ENCODE measurements at regions not wholly inside any gene's neighbourhood (a gene's known extent, or its start where the extent isn't known, plus 50 kb on each side); places are given as distances from the start of the nearest gene placed in this dataset.

GRCh38 chr2:181170256-181170655, 189.9 kb downstream of the UBE2E3 start:
- DNase-seq (ENCODE audit: low spot score) = no peak
- H3K4me3 ChIP-seq = no peak overlapping the region
- TF ChIP-seq, protein P1, sequence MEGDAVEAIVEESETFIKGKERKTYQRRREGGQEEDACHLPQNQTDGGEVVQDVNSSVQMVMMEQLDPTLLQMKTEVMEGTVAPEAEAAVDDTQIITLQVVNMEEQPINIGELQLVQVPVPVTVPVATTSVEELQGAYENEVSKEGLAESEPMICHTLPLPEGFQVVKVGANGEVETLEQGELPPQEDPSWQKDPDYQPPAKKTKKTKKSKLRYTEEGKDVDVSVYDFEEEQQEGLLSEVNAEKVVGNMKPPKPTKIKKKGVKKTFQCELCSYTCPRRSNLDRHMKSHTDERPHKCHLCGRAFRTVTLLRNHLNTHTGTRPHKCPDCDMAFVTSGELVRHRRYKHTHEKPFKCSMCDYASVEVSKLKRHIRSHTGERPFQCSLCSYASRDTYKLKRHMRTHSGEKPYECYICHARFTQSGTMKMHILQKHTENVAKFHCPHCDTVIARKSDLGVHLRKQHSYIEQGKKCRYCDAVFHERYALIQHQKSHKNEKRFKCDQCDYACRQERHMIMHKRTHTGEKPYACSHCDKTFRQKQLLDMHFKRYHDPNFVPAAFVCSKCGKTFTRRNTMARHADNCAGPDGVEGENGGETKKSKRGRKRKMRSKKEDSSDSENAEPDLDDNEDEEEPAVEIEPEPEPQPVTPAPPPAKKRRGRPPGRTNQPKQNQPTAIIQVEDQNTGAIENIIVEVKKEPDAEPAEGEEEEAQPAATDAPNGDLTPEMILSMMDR (IDR thresholded peaks at IDR 0.05) = no peak
- TF ChIP-seq POLR2AphosphoS5 (IDR thresholded peaks at IDR 0.05) = no peak
- no peak for TF ChIP-seq POLR2A (IDR thresholded peaks at IDR 0.05)
- H3K36me3 ChIP-seq = no peaks in the 10 kb centered on the region
- no peaks in the 10 kb centered on the region for H3K27me3 ChIP-seq (replicated peaks; ENCODE audit: insufficient read depth)
- no peak overlapping the region for H3K27ac ChIP-seq
- intact Hi-C loops (cut with DNase I) = no loop called here
- H3K9me3 ChIP-seq = no peaks in the 10 kb centered on the region
- H3K4me1 ChIP-seq (replicated peaks) = no peaks in the 10 kb centered on the region
- WGBS = 62% methylated on average over 2 of the region's 2 CpGs

GRCh38 chr2:181172676-181173075, 192.3 kb downstream of the UBE2E3 start:
- no peak overlapping the region for H3K27ac ChIP-seq
- no peaks in the 10 kb centered on the region for H3K4me1 ChIP-seq (replicated peaks)
- H3K36me3 ChIP-seq = no peaks in the 10 kb centered on the region
- H3K27me3 ChIP-seq (replicated peaks; ENCODE audit: insufficient read depth) = no peaks in the 10 kb centered on the region
- intact Hi-C loops (cut with DNase I) = no loop called here
- H3K9me3 ChIP-seq = no peaks in the 10 kb centered on the region
- H3K4me3 ChIP-seq = no peak overlapping the region
- TF ChIP-seq, protein P1 (IDR thresholded peaks at IDR 0.05) = no peak
- TF ChIP-seq POLR2AphosphoS5 (IDR thresholded peaks at IDR 0.05) = no peak
- no peak for DNase-seq (ENCODE audit: low spot score)
- 89% methylated on average over 3 of the region's 3 CpGs for WGBS

GRCh38 chr2:181174611-181175580, 194.5 kb downstream of the UBE2E3 start:
- no peaks in the 10 kb centered on the region for H3K27me3 ChIP-seq (replicated peaks; ENCODE audit: insufficient read depth)
- no peaks in the 10 kb centered on the region for H3K9me3 ChIP-seq
- TF ChIP-seq, protein P1 (IDR thresholded peaks at IDR 0.05) = no peak
- TF ChIP-seq POLR2AphosphoS5 (IDR thresholded peaks at IDR 0.05) = no peak
- no peak for TF ChIP-seq POLR2A (IDR thresholded peaks at IDR 0.05)
- 36% methylated on average over 5 of the region's 5 CpGs for WGBS
- H3K4me3 ChIP-seq = no peak overlapping the region
- intact Hi-C loops (cut with DNase I) = no loop called here
- no peaks in the 10 kb centered on the region for H3K36me3 ChIP-seq
- no peaks in the 10 kb centered on the region for H3K4me1 ChIP-seq (replicated peaks)
- no peak for DNase-seq (ENCODE audit: low spot score)
- H3K27ac ChIP-seq = no peak overlapping the region

DNA sequence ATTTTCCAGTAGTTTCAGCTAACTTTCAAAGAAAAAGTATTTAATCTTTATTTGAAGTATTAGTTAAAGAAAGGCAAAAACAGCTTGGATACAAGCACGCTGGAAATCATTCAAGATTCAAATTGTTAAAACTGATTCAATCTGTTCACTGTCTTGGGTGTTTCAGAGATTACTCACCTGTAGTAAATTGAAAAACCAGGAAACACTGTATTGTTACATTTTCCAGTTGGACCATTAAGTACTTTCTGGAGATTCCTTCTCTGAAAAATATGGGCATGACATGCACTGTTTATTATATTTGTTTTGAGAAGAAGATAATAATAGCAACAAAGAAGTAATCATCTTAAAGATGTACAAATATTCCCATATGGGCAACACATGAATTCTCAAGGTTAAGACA, 196.1 kb downstream of the UBE2E3 start:
- Histone ChIP-seq H3K27ac (no peak overlapping the region), H3K4me1 (replicated peaks) (no peaks in the 10 kb centered on the region), H3K9me3 (no peaks in the 10 kb centered on the region), H3K27me3 (replicated peaks; ENCODE audit: insufficient read depth) (no peaks in the 10 kb centered on the region), H3K36me3 (no peaks in the 10 kb centered on the region), H3K4me3 (no peak overlapping the region)
- no peak for DNase-seq (ENCODE audit: low spot score)
- TF ChIP-seq, protein P1 (IDR thresholded peaks at IDR 0.05) = no peak
- TF ChIP-seq POLR2A (IDR thresholded peaks at IDR 0.05) (no peak), POLR2AphosphoS5 (IDR thresholded peaks at IDR 0.05) (no peak)
- WGBS = 63% methylated on average over 1 of the region's 1 CpG
- intact Hi-C loops (cut with DNase I) = no loop called here

DNA sequence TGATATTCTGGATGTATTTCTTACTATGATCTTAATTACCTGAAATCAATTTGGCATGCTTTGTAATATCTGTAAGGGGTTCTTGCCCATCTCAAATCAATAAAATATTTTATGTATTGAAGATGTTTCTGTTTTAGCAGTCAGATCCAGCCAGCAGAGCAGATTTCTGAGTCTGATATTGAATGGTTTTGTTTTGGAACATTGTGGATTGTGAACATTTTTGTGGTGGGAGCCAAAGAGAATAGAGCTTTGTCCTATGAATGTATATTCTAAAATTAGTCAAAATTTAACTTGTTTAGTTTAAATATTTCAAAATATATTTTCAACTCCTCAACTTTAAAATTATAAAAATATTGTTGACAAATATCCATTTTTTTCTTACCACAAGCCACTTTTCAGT, 197.0 kb downstream of the UBE2E3 start:
- H3K36me3 ChIP-seq = no peaks in the 10 kb centered on the region
- TF ChIP-seq POLR2A (IDR thresholded peaks at IDR 0.05) (no peak), POLR2AphosphoS5 (IDR thresholded peaks at IDR 0.05) (no peak)
- TF ChIP-seq, protein P1 (IDR thresholded peaks at IDR 0.05) = no peak
- no peak overlapping the region for H3K4me3 ChIP-seq
- no peak overlapping the region for H3K27ac ChIP-seq
- no peak for DNase-seq (ENCODE audit: low spot score)
- intact Hi-C loops (cut with DNase I) = no loop called here
- no peaks in the 10 kb centered on the region for H3K9me3 ChIP-seq
- no peaks in the 10 kb centered on the region for H3K4me1 ChIP-seq (replicated peaks)
- no peaks in the 10 kb centered on the region for H3K27me3 ChIP-seq (replicated peaks; ENCODE audit: insufficient read depth)
